ENCODE measurements at regions not wholly inside any gene's neighbourhood (a gene's known extent, or its start where the extent isn't known, plus 50 kb on each side); places are given as distances from the start of the nearest gene placed in this dataset.

- no peak for TF ChIP-seq CTCF (IDR thresholded peaks at IDR 0.05)
- TF ChIP-seq EP300 (IDR thresholded peaks at IDR 0.05), result no peak
- TF ChIP-seq POLR2A (IDR thresholded peaks at IDR 0.05), result no peak
Measured at GRCh38 chr12:24739106-24739779, 209.7 kb downstream of the BCAT1 start.
